ENCODE measurements at regions not wholly inside any gene's neighbourhood (a gene's known extent, or its start where the extent isn't known, plus 50 kb on each side); places are given as distances from the start of the nearest gene placed in this dataset.

GRCh38 chr2:185161701-185162100, 563.4 kb downstream of the ZNF804A start:
- DNase-seq = no peak
- H3K27ac ChIP-seq (ENCODE audit: low read depth in 1 of 2, low read length in 2 of 2) = no peak overlapping the region
- no peak for TF ChIP-seq CTCF (IDR thresholded peaks at IDR 0.05)
- H3K4me3 ChIP-seq (replicated peaks in 1 of 3; ENCODE audit: low read depth in 2 of 3, low read length in 3 of 3) = no peak overlapping the region
- no peaks in the 10 kb centered on the region for H3K4me1 Mint-ChIP-seq
- no peak overlapping the region for H3K27ac Mint-ChIP-seq
- H4K20me1 ChIP-seq (ENCODE audit: insufficient read depth, low read length) = no peaks in the 10 kb centered on the region
- intact Hi-C loops (cut with micrococcal nuclease) = no loop called here
- no CpG with 5 or more reads among the region's 2 CpGs for WGBS (ENCODE audit: insufficient coverage)
- H3K4me1 ChIP-seq (ENCODE audit: control insufficient read depth in 1 of 2, insufficient read depth in 2 of 2, low read length in 2 of 2) = no peaks in the 10 kb centered on the region
- no peaks in the 10 kb centered on the region for H3K36me3 ChIP-seq (replicated peaks in 1 of 2; ENCODE audit: control insufficient read depth in 1 of 2, insufficient read depth in 2 of 2, low read length in 2 of 2)
- H3K9me3 Mint-ChIP-seq = peaks cover 0 to 10% (median 5%) of the 10 kb centered on the region in 7 donors
- H3K27me3 ChIP-seq (ENCODE audit: control insufficient read depth in 2 of 2, insufficient read depth in 2 of 2, low read length in 2 of 2) = no peaks in the 10 kb centered on the region
- H3K36me3 Mint-ChIP-seq = no peaks in the 10 kb centered on the region
- no peak overlapping the region for H3K9ac ChIP-seq (ENCODE audit: insufficient read depth, low read length, poor library complexity, severe bottlenecking)
- H3K79me2 ChIP-seq (ENCODE audit: insufficient read depth, low read length) = no peaks in the 10 kb centered on the region
- no peak overlapping the region for H3K4me3 Mint-ChIP-seq
- H2AFZ ChIP-seq (ENCODE audit: insufficient read depth, low read depth, low read length, poor library complexity, severe bottlenecking) = no peak overlapping the region
- no peak overlapping the region for H3K4me2 ChIP-seq (replicated peaks; ENCODE audit: extremely low read depth, low read length, poor library complexity, severe bottlenecking)
- H3K27me3 Mint-ChIP-seq (ENCODE audit: low read depth in 3 of 3) = no peaks in the 10 kb centered on the region
- H3K9me3 ChIP-seq (replicated peaks in 1 of 2; ENCODE audit: control insufficient read depth in 1 of 2, insufficient read depth in 1 of 2, low read length in 2 of 2) = peaks cover 2 to 5% of the 10 kb centered on the region in 2 donors

DNA sequence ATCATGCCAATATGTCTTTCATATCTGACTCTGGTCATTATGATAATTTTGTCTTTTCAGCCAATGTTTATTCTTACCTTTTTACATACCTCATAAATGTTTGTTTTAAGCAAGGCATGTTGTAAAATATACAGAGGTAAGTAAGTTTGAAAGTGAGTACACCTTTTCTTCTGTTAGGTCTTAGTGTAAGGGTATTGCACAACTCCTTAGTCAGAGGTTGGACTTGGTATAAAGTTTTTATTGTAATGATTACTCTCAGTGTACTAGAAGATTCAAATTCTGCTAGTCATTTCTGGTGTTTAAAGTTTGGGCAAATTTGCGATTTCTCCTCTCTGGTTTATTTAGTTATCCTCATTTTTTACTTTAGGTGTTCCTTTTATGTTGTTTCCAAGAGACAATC, 564.3 kb upstream of the FSIP2 start:
- whole genome bisulfite sequencing (ENCODE audit: insufficient coverage) = no CpG with 5 or more reads among the region's 1 CpG
- H3K36me3 ChIP-seq (replicated peaks in 1 of 2; ENCODE audit: control insufficient read depth in 1 of 2, insufficient read depth in 2 of 2, low read length in 2 of 2) = no peaks in the 10 kb centered on the region
- H4K20me1 ChIP-seq (ENCODE audit: insufficient read depth, low read length) = no peaks in the 10 kb centered on the region
- Mint-ChIP-seq H3K27me3 (ENCODE audit: low read depth in 3 of 3) (peaks cover 0 to 2% (median 0%) of the 10 kb centered on the region in 3 donors), H3K4me1 (no peaks in the 10 kb centered on the region), H3K36me3 (no peaks in the 10 kb centered on the region), H3K4me3 (no peak overlapping the region), H3K27ac (no peak overlapping the region), H3K9me3 (peaks cover 0 to 7% (median 0%) of the 10 kb centered on the region in 7 donors)
- no peak for DNase-seq
- H3K4me3 ChIP-seq (replicated peaks in 1 of 3; ENCODE audit: low read depth in 2 of 3, low read length in 3 of 3) = no peak overlapping the region
- no peak overlapping the region for H3K4me2 ChIP-seq (replicated peaks; ENCODE audit: extremely low read depth, low read length, poor library complexity, severe bottlenecking)
- H2AFZ ChIP-seq (ENCODE audit: insufficient read depth, low read depth, low read length, poor library complexity, severe bottlenecking) = no peak overlapping the region
- no peaks in the 10 kb centered on the region for H3K9me3 ChIP-seq (replicated peaks in 1 of 2; ENCODE audit: control insufficient read depth in 1 of 2, insufficient read depth in 1 of 2, low read length in 2 of 2)
- intact Hi-C loops (cut with micrococcal nuclease) = no loop called here
- H3K9ac ChIP-seq (ENCODE audit: insufficient read depth, low read length, poor library complexity, severe bottlenecking) = no peak overlapping the region
- H3K79me2 ChIP-seq (ENCODE audit: insufficient read depth, low read length) = no peaks in the 10 kb centered on the region
- H3K4me1 ChIP-seq (ENCODE audit: control insufficient read depth in 1 of 2, insufficient read depth in 2 of 2, low read length in 2 of 2) = no peaks in the 10 kb centered on the region
- no peaks in the 10 kb centered on the region for H3K27me3 ChIP-seq (ENCODE audit: control insufficient read depth in 2 of 2, insufficient read depth in 2 of 2, low read length in 2 of 2)
- no peak for TF ChIP-seq CTCF (IDR thresholded peaks at IDR 0.05)
- H3K27ac ChIP-seq (ENCODE audit: low read depth in 1 of 2, low read length in 2 of 2) = no peak overlapping the region
